HL-60 (cell line): ENCODE measurements at regions not wholly inside any gene's neighbourhood (a gene's known extent, or its start where the extent isn't known, plus 50 kb on each side); places are given as distances from the start of the nearest gene placed in this dataset.

Source experiments
- DNase-seq, 2 experiments: peaks; one replicate each; pipeline ENCODE4 v3.0.0-alpha.2; 2010 to 2020; ENCODE audit warnings: low read depth in 1 of 2, low spot score in 1 of 2
- H3K27ac ChIP-seq: fragments of 250-450 bp; sonication (Bioruptor Pico); replicated peaks from 2 replicates; pipeline ENCODE4 v1.5.1; 2020; ENCODE audit warnings: mild to moderate bottlenecking, moderate library complexity
- H3K27me3 ChIP-seq: fragments of 250-450 bp; sonication (Bioruptor Pico); 2 replicates; pipeline ENCODE4 v1.5.1; 2021; ENCODE audit warnings: mild to moderate bottlenecking, moderate library complexity; ENCODE audit not compliant: insufficient read depth, poor library complexity, severe bottlenecking
- H3K4me3 ChIP-seq: replicated peaks from 2 replicates; pipeline ENCODE4 v1.5.1; 2011; ENCODE audit warnings: mild to moderate bottlenecking, control low read depth, low read length; ENCODE audit not compliant: insufficient read depth
- GABPA ChIP-seq: IDR thresholded peaks from 2 replicates; pipeline ENCODE4 v1.6.1; 2012; ENCODE audit warnings: low read depth
- POLR2AphosphoS5 ChIP-seq: IDR thresholded peaks from 2 replicates; pipeline ENCODE4 v1.6.1; 2012; ENCODE audit warnings: low read depth
- SPI1 ChIP-seq: IDR thresholded peaks from 2 replicates; pipeline ENCODE4 v1.6.1; 2012; ENCODE audit warnings: low read depth, mild to moderate bottlenecking, borderline replicate concordance
- TF ChIP-seq, protein P1 (sequence below): IDR thresholded peaks from 2 replicates; pipeline ENCODE4 v1.6.1; 2012; ENCODE audit warnings: low read depth; ENCODE audit not compliant: insufficient replicate concordance
- TF ChIP-seq, protein P2 (sequence below): IDR thresholded peaks from one replicate; pipeline ENCODE4 v1.5.1; 2011; ENCODE audit warnings: low read length, control low read depth, inconsistent platforms; ENCODE audit not compliant: insufficient read depth

DNA sequence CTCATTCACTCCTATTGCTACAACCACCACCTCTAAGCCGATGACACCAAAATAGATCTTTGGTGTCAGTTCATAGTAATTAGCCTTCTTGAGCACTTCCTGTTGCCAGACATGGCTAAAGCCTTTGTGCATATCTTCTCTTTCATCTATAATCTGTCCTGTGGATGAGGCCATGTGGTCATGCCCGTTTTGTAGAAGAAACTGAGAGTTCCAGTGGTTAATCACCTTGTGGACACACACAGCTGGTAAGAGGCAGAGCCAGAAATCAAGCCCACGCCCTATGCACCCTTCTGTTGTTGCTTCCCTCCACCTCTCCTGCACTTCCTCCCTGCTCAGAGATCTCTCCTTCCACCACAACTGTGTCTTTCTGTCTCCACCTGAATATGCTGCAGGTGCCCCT is 285.1 kb upstream of the PFKP start:
- DNase-seq, result no peak
- no peak overlapping the region for H3K27ac ChIP-seq
- no peaks in the 10 kb centered on the region for H3K27me3 ChIP-seq
- TF ChIP-seq POLR2AphosphoS5 (no peak), GABPA (no peak), SPI1 (no peak)
- TF ChIP-seq, protein P1, sequence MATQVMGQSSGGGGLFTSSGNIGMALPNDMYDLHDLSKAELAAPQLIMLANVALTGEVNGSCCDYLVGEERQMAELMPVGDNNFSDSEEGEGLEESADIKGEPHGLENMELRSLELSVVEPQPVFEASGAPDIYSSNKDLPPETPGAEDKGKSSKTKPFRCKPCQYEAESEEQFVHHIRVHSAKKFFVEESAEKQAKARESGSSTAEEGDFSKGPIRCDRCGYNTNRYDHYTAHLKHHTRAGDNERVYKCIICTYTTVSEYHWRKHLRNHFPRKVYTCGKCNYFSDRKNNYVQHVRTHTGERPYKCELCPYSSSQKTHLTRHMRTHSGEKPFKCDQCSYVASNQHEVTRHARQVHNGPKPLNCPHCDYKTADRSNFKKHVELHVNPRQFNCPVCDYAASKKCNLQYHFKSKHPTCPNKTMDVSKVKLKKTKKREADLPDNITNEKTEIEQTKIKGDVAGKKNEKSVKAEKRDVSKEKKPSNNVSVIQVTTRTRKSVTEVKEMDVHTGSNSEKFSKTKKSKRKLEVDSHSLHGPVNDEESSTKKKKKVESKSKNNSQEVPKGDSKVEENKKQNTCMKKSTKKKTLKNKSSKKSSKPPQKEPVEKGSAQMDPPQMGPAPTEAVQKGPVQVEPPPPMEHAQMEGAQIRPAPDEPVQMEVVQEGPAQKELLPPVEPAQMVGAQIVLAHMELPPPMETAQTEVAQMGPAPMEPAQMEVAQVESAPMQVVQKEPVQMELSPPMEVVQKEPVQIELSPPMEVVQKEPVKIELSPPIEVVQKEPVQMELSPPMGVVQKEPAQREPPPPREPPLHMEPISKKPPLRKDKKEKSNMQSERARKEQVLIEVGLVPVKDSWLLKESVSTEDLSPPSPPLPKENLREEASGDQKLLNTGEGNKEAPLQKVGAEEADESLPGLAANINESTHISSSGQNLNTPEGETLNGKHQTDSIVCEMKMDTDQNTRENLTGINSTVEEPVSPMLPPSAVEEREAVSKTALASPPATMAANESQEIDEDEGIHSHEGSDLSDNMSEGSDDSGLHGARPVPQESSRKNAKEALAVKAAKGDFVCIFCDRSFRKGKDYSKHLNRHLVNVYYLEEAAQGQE, result no peak
- TF ChIP-seq, protein P2, sequence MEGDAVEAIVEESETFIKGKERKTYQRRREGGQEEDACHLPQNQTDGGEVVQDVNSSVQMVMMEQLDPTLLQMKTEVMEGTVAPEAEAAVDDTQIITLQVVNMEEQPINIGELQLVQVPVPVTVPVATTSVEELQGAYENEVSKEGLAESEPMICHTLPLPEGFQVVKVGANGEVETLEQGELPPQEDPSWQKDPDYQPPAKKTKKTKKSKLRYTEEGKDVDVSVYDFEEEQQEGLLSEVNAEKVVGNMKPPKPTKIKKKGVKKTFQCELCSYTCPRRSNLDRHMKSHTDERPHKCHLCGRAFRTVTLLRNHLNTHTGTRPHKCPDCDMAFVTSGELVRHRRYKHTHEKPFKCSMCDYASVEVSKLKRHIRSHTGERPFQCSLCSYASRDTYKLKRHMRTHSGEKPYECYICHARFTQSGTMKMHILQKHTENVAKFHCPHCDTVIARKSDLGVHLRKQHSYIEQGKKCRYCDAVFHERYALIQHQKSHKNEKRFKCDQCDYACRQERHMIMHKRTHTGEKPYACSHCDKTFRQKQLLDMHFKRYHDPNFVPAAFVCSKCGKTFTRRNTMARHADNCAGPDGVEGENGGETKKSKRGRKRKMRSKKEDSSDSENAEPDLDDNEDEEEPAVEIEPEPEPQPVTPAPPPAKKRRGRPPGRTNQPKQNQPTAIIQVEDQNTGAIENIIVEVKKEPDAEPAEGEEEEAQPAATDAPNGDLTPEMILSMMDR, result no peak
- H3K4me3 ChIP-seq, result no peak overlapping the region

DNA sequence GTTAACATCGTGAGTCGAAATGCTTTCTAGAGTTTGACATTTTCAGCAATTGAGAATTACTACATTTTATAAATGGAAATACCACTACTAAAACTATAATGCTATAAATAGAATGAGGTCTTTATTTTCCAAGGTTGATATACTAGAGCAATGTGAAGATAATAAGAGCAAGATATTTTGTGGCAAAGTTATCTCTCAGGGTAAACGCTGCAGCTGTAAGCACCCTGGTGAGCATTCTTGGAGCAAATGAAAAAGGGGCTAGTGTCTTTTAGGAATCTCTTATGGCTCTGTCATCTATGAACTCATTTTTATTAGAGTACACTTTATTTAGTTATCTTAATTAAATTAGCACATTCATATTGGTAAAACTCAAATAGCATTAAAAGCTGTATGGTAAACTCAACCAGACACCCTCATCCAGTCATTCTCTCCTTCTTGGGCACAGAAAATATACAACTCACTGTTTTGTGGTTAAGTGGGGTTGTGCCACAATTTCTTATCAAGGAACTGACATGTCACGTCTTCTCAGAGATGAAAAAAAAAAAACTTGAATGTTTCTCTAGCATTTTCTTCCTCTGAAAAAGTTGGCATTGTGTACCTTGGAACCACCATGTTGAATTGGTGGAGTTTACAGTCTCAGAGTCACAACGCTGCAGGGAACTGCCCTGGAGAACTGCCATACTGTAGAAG is 289.5 kb upstream of the PFKP start:
- TF ChIP-seq POLR2AphosphoS5 (no peak), GABPA (no peak), SPI1 (no peak)
- TF ChIP-seq, protein P2, result no peak
- TF ChIP-seq, protein P1, result no peak
- Histone ChIP-seq H3K27ac (no peak overlapping the region), H3K27me3 (no peaks in the 10 kb centered on the region), H3K4me3 (no peak overlapping the region)
- DNase-seq, result no peak

DNA sequence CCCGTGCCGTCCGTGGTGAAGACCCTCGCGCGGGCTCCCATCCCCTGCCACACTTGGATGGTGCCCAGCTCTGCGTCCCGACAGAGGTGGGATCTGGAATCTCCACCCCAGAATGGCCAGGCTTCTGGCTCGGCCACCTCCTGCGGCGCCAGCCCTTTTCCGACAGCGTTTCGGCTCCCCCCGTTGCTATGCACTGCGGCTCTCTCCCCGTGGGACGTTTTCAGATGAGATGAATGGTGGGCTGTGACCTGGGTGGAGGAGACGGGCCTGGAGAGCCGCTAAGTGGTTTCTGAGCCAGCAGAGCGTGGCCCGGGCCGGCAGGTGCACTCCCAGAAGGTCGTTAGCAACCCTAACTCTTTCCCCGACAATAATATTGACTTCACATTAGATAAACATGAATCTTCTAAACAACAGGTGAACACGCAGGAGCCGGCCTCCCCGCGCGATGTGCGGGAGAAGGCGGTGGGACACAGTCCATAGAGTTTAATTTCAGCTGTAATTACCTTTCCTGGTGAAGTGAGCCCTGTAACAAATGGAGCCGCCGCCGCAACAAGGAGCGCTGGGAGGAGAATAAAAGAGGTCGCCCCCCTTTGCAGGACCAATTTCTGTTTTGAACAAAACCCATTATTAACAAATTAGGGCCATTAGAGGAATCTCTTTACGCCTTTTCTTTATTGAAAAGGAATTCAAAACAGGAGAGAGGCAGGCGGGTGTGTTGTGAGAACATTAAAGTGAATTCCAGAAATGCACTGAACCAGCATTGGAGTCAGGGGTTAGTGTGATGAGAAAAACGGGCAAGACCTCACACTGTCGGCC is 294.3 kb upstream of the PFKP start:
- Histone ChIP-seq H3K4me3 (no peak overlapping the region), H3K27ac (no peak overlapping the region), H3K27me3 (no peaks in the 10 kb centered on the region)
- DNase-seq, result no peak
- TF ChIP-seq SPI1 (no peak), GABPA (no peak), POLR2AphosphoS5 (no peak)
- TF ChIP-seq, protein P1, result no peak
- TF ChIP-seq, protein P2, result no peak
